GM10847 (cell line): ENCODE measurements at regions not wholly inside any gene's neighbourhood (a gene's known extent, or its start where the extent isn't known, plus 50 kb on each side); places are given as distances from the start of the nearest gene placed in this dataset.

Source experiments
- POLR2A ChIP-seq: IDR thresholded peaks from 2 replicates; pipeline ENCODE4 v1.6.1; 2011; ENCODE audit not compliant: insufficient read length; ENCODE audit errors: extremely low read depth

GRCh38 chr20:60950561-60950960 lies 301.5 kb upstream of the CDH4 start:
- TF ChIP-seq POLR2A, result no peak

- no peak for TF ChIP-seq POLR2A
Measured at GRCh38 chr20:60950974-60951373, 301.1 kb upstream of the CDH4 start.

DNA sequence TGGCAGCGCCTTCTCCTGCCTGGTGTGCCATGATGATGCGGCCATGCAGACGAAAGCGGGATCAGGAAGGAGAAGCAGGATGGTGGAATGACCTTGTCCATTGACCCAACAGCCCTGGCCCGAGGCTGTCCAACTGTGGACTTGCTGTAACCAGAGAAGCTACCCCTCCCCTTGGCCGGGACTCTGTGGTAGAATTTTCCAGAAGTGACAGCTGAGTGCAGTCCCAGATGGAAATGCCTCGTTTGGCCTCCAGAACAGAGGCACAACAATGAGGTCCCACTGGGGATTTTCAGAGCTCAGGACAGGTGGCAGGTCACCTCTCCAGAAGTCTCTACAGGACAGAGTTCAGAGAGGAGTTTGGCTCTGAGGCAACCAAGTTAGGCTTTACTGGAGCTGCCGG lies 299.2 kb upstream of the CDH4 start:
- no peak for TF ChIP-seq POLR2A

DNA sequence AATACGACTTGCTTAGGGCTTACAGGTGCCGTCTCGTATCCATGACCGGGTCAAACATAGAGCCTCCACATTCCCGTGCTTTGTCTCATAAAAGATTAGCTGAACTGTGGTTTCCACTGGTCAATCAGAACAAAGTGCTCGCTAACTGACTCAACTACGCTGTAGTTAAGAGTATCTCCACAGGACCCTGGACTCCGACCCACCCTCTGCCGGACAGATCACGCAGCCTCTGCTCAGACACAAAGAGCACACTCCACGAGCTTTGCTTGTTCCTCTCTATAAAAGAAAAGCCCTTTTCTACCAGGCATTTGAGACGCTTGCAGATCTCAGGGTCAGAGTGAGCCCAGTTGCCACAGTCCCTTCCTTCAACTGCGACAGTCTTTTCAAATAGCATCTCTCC lies 298.7 kb upstream of the CDH4 start:
- no peak for TF ChIP-seq POLR2A

DNA sequence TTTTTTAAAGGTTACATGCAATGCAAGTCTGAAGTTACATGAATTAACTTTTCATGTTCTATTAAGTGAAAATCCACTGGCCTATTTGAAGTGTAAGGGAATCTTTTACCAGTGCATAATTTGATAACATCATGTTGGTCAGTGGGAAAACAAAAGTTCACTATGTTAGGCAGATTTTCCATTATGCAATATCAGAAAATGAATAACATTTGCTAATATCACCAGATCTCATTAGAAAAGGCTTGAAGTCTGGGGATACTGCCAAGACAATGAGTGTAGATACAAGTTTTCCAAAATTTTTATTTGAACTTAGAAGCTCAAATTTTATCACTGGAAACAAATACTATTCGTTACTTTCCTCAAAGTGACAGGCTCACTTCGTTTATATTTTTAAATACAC lies 296.4 kb upstream of the CDH4 start:
- TF ChIP-seq POLR2A, result no peak

- no peak for TF ChIP-seq POLR2A
Measured at GRCh38 chr20:60956194-60956593, 295.9 kb upstream of the CDH4 start.

DNA sequence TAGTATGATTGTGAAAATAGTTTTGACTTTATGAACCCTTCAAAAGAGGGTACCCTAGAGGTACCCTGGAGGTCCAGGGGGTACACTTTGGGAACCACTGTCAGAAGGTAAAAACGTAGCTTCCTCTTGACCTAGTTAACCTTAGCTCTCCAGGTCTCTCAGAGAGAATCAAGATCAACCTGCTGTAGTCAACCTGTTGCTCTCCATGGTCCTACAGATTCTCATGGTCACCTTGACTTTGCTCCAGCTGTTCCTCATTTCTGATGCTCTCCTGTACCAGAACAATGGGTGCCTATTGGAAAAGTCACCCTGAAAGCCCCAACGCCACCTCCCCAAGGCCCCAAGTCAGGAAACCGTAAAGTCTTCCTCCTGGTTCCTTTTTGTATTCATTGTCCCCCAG lies 294.4 kb upstream of the CDH4 start:
- TF ChIP-seq POLR2A, result no peak

GRCh38 chr20:60959971-60960370 lies 292.1 kb upstream of the CDH4 start:
- TF ChIP-seq POLR2A, result no peak

- TF ChIP-seq POLR2A, result no peak
Measured at GRCh38 chr20:60960500-60960899, 291.6 kb upstream of the CDH4 start.

- TF ChIP-seq POLR2A, result no peak
Measured at GRCh38 chr20:60961551-60961950, 290.5 kb upstream of the CDH4 start.

GRCh38 chr20:60962367-60963045 lies 289.6 kb upstream of the CDH4 start:
- TF ChIP-seq POLR2A, result no peak

DNA sequence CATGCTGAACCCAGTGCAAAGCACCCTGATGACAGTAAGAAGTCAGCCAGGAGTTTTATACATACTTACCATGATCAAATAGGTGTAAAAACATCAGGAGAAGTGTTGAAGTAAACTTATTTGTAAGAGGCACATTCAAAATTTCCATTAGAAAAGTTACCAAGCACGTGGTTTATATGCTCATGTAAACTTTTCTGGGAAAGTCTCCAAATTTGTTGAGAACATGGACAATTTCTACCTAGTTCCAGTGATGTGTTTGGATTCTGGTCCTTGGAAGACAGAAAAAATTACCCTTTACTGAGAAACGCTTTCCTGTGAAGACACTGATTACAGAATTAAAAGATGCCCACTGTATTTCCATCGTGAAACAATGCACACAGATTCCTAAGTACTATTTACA lies 288.9 kb upstream of the CDH4 start:
- no peak for TF ChIP-seq POLR2A

DNA sequence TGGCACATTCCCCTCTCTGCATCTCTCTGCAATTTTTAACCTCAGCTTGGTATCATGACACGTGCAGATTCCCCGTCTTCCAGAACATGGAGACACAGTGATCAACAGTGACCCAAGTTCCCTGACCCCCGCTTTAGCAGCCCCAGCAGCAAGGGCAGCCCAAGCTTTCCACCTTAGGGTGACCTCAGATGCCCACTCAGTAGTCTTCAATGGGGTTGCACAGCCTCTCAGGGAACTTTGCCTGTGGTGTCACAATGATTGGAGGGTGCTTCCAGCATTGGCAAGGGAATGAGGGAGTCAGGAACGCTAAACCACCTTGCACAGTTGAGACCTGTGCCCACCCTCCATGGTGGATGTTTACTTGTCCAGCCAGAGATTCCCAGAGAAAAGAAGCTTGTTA lies 287.1 kb upstream of the CDH4 start:
- TF ChIP-seq POLR2A, result no peak

DNA sequence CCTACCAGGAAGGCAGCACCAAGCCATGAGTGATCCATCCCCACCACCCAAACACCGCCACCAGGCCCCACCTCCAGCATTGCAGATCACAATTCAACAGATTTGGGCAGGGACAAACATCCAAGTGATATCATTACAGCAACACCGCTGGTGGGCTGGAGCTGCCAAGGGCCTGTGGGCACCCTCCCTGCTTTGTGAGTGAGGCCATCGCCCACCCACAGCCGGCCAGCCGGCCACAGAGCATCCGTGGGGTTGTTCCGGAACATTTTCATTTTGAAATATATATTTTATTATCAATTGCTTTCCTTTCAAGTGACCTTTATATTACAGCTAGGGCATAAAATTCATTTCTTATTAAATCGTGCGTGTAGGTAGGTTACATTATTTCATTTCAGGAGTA lies 286.0 kb upstream of the CDH4 start:
- no peak for TF ChIP-seq POLR2A

- no peak for TF ChIP-seq POLR2A
Measured at GRCh38 chr20:60966766-60967165, 285.3 kb upstream of the CDH4 start.

GRCh38 chr20:60967431-60968316 lies 284.4 kb upstream of the CDH4 start:
- TF ChIP-seq POLR2A, result no peak
